GM12878 (cell line): ENCODE measurements at regions not wholly inside any gene's neighbourhood (a gene's known extent, or its start where the extent isn't known, plus 50 kb on each side); places are given as distances from the start of the nearest gene placed in this dataset.

Experiments
- ATAC-seq: fragments of 200-7000 bp; cut with Tn5 transposase; 3 replicates; pipeline ENCODE4 v1.9.1; 2020; ENCODE audit warnings: mild to moderate bottlenecking, moderate library complexity
- BruUV-seq: library from RNA; stranded (reverse); fragments of 400-500 nt; replicated peaks from 2 replicates; lab custom pipeline; 2021; lab: Mats Ljungman, UMichigan
- CTCF ChIA-PET: fragments of 300-600 bp; sonication (Branson Sonifier 250); formaldehyde crosslinking; extraction: SDS; loops from one replicate; lab custom pipeline; 2021; ENCODE audit warnings: inconsistent platforms; lab: Yijun Ruan, JAX
- POLR2A ChIA-PET: fragments of 350-600 bp; formaldehyde crosslinking; extraction: SDS; loops from one replicate; lab custom pipeline; 2021; ENCODE audit warnings: inconsistent platforms; lab: Charles Lee
- RAD21 ChIA-PET: fragments of 300-600 bp; sonication (Branson Sonifier 250); formaldehyde crosslinking; loops from one replicate; lab custom pipeline; 2023; ENCODE audit warnings: antibody characterized with exemption; ENCODE audit not compliant: unreplicated experiment; lab: Charles Lee
- SMC1A ChIA-PET: fragments of 300-600 bp; sonication (Branson Sonifier 250); formaldehyde crosslinking; loops from one replicate; lab custom pipeline; 2023; ENCODE audit not compliant: unreplicated experiment, uncharacterized antibody; lab: Charles Lee
- DNase-seq: peaks from one replicate; pipeline ENCODE4 v3.0.0-alpha.2; 2011; ENCODE audit warnings: low read depth, low spot score
- FAIRE-seq: peaks from 3 replicates; lab custom pipeline; 2011; peaks lifted over from hg19 to GRCh38; lab: Jason Lieb, UNC
- H2AFZ ChIP-seq: 2 replicates; pipeline ENCODE4 v1.6.0; 2011; ENCODE audit warnings: low read depth, low read length, control low read depth; ENCODE audit not compliant: control insufficient read depth
- H3K27ac ChIP-seq: 2 replicates; pipeline ENCODE4 v1.5.1; 2011; ENCODE audit warnings: control low read depth; ENCODE audit not compliant: control insufficient read depth, insufficient read depth
- H3K27me3 ChIP-seq, 2 experiments: replicated peaks in 1 of 2; 2 replicates each; pipeline versions ENCODE4 v1.6.0 to v1.6.1; 2011; ENCODE audit warnings: low read length in 1 of 2; ENCODE audit not compliant: control insufficient read depth in 2 of 2, insufficient read depth in 2 of 2
- H3K36me3 ChIP-seq, 2 experiments: 2 replicates each; pipeline ENCODE4 v1.5.1; 2011; ENCODE audit warnings: low read length in 1 of 2; ENCODE audit not compliant: control insufficient read depth in 2 of 2, insufficient read depth in 2 of 2
- H3K4me1 ChIP-seq: 2 replicates; pipeline ENCODE4 v1.6.1; 2011; ENCODE audit warnings: mild to moderate bottlenecking, low read length, moderate library complexity, mixed read lengths; ENCODE audit not compliant: control insufficient read depth, insufficient read depth
- H3K4me2 ChIP-seq: 2 replicates; pipeline ENCODE4 v1.6.0; 2011; ENCODE audit warnings: control low read depth; ENCODE audit not compliant: control insufficient read depth, insufficient read depth
- H3K4me3 ChIP-seq: fragments of 200-600 bp; sonication (generic); 2 replicates; pipeline ENCODE4 v1.5.1; 2016
- H3K79me2 ChIP-seq: 2 replicates; pipeline ENCODE4 v1.6.0; 2011; ENCODE audit warnings: low read length; ENCODE audit not compliant: control insufficient read depth, insufficient read depth
- H3K9ac ChIP-seq: 2 replicates; pipeline ENCODE4 v1.8.0; 2011; ENCODE audit warnings: low read length, control low read depth, mixed read lengths; ENCODE audit not compliant: control insufficient read depth, insufficient read depth
- H3K9me3 ChIP-seq: replicated peaks from 3 replicates; pipeline ENCODE4 v1.5.1; 2011; ENCODE audit warnings: mild to moderate bottlenecking, low read length; ENCODE audit not compliant: control insufficient read depth, insufficient read depth
- H4K20me1 ChIP-seq: 2 replicates; pipeline ENCODE4 v1.6.0; 2011; ENCODE audit not compliant: control insufficient read depth, insufficient read depth
- ATF3 ChIP-seq: IDR thresholded peaks from 2 replicates; pipeline ENCODE4 v1.6.1; 2011; ENCODE audit warnings: low read depth, mild to moderate bottlenecking, low read length, moderate library complexity, borderline replicate concordance; ENCODE audit errors: extremely low read depth
- CEBPB ChIP-seq, 2 experiments: fragments of 150-350 bp in 1 of 2; IDR thresholded peaks; 2 replicates each; pipeline ENCODE4 v1.6.1; 2012 to 2014; ENCODE audit warnings: low read depth in 2 of 2, low read length in 2 of 2, borderline replicate concordance in 1 of 2, inconsistent platforms in 1 of 2
- CHD1 ChIP-seq: IDR thresholded peaks from 2 replicates; pipeline ENCODE4 v1.6.1; 2012; ENCODE audit warnings: low read depth, low read length, improper control_type of control experiment
- KAT2A ChIP-seq: conservative IDR thresholded peaks from 2 replicates; pipeline ENCODE4 v1.6.1; 2011; ENCODE audit warnings: low read depth, low read length; ENCODE audit not compliant: control insufficient read depth
- LARP7 ChIP-seq: fragments of 450-650 bp; IDR thresholded peaks from 2 replicates; pipeline ENCODE4 v1.6.1; 2017; ENCODE audit warnings: mild to moderate bottlenecking
- MTA3 ChIP-seq: IDR thresholded peaks from 2 replicates; pipeline ENCODE4 v1.6.1; 2012; ENCODE audit warnings: low read length, inconsistent platforms, borderline replicate concordance
- NBN ChIP-seq: fragments of 450-650 bp; IDR thresholded peaks from 2 replicates; pipeline ENCODE4 v1.6.1; 2016
- NR2C1 ChIP-seq: fragments of 450-650 bp; IDR thresholded peaks from 2 replicates; pipeline ENCODE4 v1.6.1; 2017; ENCODE audit warnings: antibody characterized with exemption, mild to moderate bottlenecking, moderate library complexity
- POLR2AphosphoS5 ChIP-seq: IDR thresholded peaks from 2 replicates; pipeline ENCODE4 v1.6.1; 2011; ENCODE audit warnings: mild to moderate bottlenecking, low read length, inconsistent platforms
- SIX5 ChIP-seq: IDR thresholded peaks from 2 replicates; pipeline ENCODE4 v1.6.1; 2011; ENCODE audit warnings: mild to moderate bottlenecking, low read depth, low read length, moderate library complexity; ENCODE audit not compliant: severe bottlenecking
- TCF12 ChIP-seq: IDR thresholded peaks from 2 replicates; pipeline ENCODE4 v1.6.1; 2011; ENCODE audit warnings: low read depth, mild to moderate bottlenecking, low read length
- ZBTB11 ChIP-seq: fragments of 450-650 bp; formaldehyde crosslinking; IDR thresholded peaks from 2 replicates; pipeline ENCODE4 v1.5.0; 2022; ENCODE audit warnings: mild to moderate bottlenecking, missing genetic modification characterization
- ZZZ3 ChIP-seq: IDR thresholded peaks from 2 replicates; pipeline ENCODE4 v1.6.1; 2011; ENCODE audit warnings: low read depth; ENCODE audit not compliant: control insufficient read depth, insufficient read length
- WGBS: methylation state at CpG from one replicate; pipeline ENCODE4 v1.1.6; 2016; ENCODE audit warnings: low lambda C conversion rate; ENCODE audit not compliant: insufficient replicate concordance, insufficient coverage; ENCODE audit errors: missing lambda C conversion rate; 5-methylcytosine and 5-hydroxymethylcytosine counted together
- in situ Hi-C: fragments of 300-500 bp; cut with MboI; formaldehyde crosslinking; loops from 9 replicates; pipeline ENCODE4 v1.14.3; 2018; ENCODE audit warnings: mixed read lengths
- intact Hi-C: fragments of 100-400 bp; cut with micrococcal nuclease; formaldehyde crosslinking; loops from one replicate; pipeline ENCODE4 v1.14.2; 2022; ENCODE audit not compliant: unreplicated experiment

- ChIA-PET RAD21 (no interaction called here), CTCF (no interaction called here), POLR2A (no interaction called here), SMC1A (interaction anchor here (1.1 kb wide), 1 partner anchor 15 kb away, joined by 3 read pairs; no protein-coding TSS in a partner anchor)
- no TSS peak for BruUV-seq
- FAIRE-seq = no peak
- Histone ChIP-seq H3K4me3 (no peak overlapping the region), H3K4me1 (peaks cover 3% of the 10 kb centered on the region), H3K36me3 (no peaks in the 10 kb centered on the region), H2AFZ (no peak overlapping the region), H3K9ac (no peak overlapping the region), H3K9me3 (no peaks in the 10 kb centered on the region; the same call in 2 of the 3 replicates), H3K4me2 (no peak overlapping the region), H4K20me1 (no peaks in the 10 kb centered on the region), H3K27ac (no peak overlapping the region), H3K27me3 (no peaks in the 10 kb centered on the region), H3K79me2 (no peaks in the 10 kb centered on the region)
- in situ Hi-C loops = no loop called here
- intact Hi-C loops = no loop called here
- WGBS = 70% methylated on average over 16 of the region's 16 CpGs
- no peak for DNase-seq
- ATAC-seq = no peak
- TF ChIP-seq TCF12 (no peak), NBN (no peak), SIX5 (no peak), ATF3 (no peak), POLR2AphosphoS5 (no peak), NR2C1 (no peak), KAT2A (no peak), LARP7 (no peak), CHD1 (no peak), CEBPB (IDR thresholded peaks at IDR 0.05; ENCODE audit: borderline replicate concordance in 1 of 2, low read depth in 2 of 2, low read length in 2 of 2) (no peak), ZBTB11 (CRISPR knock-in tag) (no peak), ZZZ3 (no peak), MTA3 (no peak)
Measured at GRCh38 chr16:79870016-79870886, 269.7 kb upstream of the MAF start.
